Lower lobe of right lung (tissue), 2 donors: ENCODE measurements at regions not wholly inside any gene's neighbourhood (a gene's known extent, or its start where the extent isn't known, plus 50 kb on each side); places are given as distances from the start of the nearest gene placed in this dataset.

Experiments
- ATAC-seq, 2 donors: fragments of 200-7000 bp; cut with Tn5 transposase; one replicate each; pipeline ENCODE4 v1.9.1; 2020 to 2022; ENCODE audit warnings: mild to moderate bottlenecking in 2 of 2, moderate library complexity in 2 of 2
- DNase-seq: peaks from one replicate; pipeline ENCODE4 v3.0.0-alpha.2; 2020
- H3K27ac ChIP-seq: fragments of 200-600 bp; one replicate; pipeline ENCODE4 v1.8.0; 2022
- H3K27me3 ChIP-seq: fragments of 200-600 bp; one replicate; pipeline ENCODE4 v1.8.0; 2022; ENCODE audit warnings: low read depth
- H3K36me3 ChIP-seq: fragments of 200-600 bp; one replicate; pipeline ENCODE4 v1.8.0; 2022; ENCODE audit warnings: mild to moderate bottlenecking
- H3K4me1 ChIP-seq: fragments of 200-600 bp; one replicate; pipeline ENCODE4 v1.8.0; 2022
- H3K4me3 ChIP-seq: fragments of 200-600 bp; one replicate; pipeline ENCODE4 v1.8.0; 2022; ENCODE audit warnings: mild to moderate bottlenecking
- H3K9me3 ChIP-seq: fragments of 200-600 bp; one replicate; pipeline ENCODE4 v1.8.0; 2022
- intact Hi-C: fragments of 100-400 bp; cut with DNase I; formaldehyde crosslinking; loops from one replicate; pipeline ENCODE4 v1.11.0; 2022
- TF ChIP-seq, protein P1 (sequence below): fragments of 200-600 bp; IDR thresholded peaks from one replicate; pipeline ENCODE4 v1.8.0; 2022; ENCODE audit warnings: antibody characterized with exemption, mild to moderate bottlenecking
- donor health status: DM: no; HTN: yes; CAD: no; lungs with severe emphysema.

DNA sequence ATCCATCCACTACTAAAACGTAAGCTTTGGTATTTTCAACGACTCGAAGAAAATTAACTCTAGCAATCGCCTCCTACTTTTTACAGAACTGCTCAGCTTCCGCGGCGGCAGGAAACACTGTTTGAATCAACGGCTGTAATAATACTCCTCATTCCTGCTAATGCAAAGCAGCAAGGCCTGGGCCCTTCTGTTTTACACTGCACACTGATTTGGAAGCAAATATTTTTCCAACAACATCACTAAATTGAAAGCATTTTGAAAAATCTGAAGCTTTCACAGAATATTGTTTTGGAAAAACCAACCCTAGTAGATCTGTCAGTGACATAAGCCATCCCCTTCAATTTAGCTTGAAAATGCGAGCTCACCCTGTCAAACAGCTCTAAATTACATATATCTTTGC is 261.2 kb downstream of the TXNL1 start:
- Histone ChIP-seq H3K4me1 (no peaks in the 10 kb centered on the region), H3K9me3 (no peaks in the 10 kb centered on the region), H3K36me3 (no peaks in the 10 kb centered on the region), H3K27me3 (no peaks in the 10 kb centered on the region), H3K4me3 (no peak overlapping the region), H3K27ac (no peak overlapping the region)
- ATAC-seq, result no peak
- no peak for DNase-seq
- TF ChIP-seq, protein P1, sequence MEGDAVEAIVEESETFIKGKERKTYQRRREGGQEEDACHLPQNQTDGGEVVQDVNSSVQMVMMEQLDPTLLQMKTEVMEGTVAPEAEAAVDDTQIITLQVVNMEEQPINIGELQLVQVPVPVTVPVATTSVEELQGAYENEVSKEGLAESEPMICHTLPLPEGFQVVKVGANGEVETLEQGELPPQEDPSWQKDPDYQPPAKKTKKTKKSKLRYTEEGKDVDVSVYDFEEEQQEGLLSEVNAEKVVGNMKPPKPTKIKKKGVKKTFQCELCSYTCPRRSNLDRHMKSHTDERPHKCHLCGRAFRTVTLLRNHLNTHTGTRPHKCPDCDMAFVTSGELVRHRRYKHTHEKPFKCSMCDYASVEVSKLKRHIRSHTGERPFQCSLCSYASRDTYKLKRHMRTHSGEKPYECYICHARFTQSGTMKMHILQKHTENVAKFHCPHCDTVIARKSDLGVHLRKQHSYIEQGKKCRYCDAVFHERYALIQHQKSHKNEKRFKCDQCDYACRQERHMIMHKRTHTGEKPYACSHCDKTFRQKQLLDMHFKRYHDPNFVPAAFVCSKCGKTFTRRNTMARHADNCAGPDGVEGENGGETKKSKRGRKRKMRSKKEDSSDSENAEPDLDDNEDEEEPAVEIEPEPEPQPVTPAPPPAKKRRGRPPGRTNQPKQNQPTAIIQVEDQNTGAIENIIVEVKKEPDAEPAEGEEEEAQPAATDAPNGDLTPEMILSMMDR, result no peak
- intact Hi-C loops, result no loop called here

DNA sequence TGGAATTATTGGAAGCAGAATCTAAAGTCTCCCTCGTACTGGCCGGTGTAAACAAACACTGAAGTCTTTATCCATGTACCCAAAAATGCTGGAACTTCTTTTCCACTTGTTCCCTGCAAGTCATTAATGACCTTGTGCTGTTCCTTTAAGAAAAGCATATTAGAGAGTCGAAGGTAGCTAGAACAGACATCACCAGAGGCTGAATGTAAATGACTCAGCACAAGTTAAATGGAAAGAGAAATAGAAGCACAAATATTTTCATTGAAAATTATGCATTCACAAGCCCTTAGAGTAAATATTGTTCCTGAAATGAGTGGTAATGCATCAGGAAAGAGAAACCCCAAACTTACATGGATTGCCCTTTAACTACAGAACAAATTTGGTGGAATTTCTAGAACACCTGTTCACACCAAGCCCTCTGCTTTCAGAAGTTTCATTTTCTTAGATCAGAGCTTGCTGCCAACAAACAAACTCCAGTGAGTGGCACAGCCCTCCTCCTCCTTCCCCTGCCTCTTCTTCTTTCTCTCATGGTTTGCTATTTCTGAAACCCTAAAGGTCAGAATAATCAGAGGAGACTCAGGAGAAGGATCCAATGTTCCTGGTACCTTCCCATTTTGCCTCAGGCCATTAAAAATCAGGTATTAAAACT is 264.3 kb downstream of the TXNL1 start:
- DNase-seq, result no peak
- H3K27me3 ChIP-seq, result no peaks in the 10 kb centered on the region
- H3K4me1 ChIP-seq, result no peaks in the 10 kb centered on the region
- ATAC-seq, result no peak
- no peak overlapping the region for H3K27ac ChIP-seq
- H3K9me3 ChIP-seq, result no peaks in the 10 kb centered on the region
- TF ChIP-seq, protein P1, result no peak
- H3K36me3 ChIP-seq, result no peaks in the 10 kb centered on the region
- H3K4me3 ChIP-seq, result no peak overlapping the region
- intact Hi-C loops, result no loop called here

DNA sequence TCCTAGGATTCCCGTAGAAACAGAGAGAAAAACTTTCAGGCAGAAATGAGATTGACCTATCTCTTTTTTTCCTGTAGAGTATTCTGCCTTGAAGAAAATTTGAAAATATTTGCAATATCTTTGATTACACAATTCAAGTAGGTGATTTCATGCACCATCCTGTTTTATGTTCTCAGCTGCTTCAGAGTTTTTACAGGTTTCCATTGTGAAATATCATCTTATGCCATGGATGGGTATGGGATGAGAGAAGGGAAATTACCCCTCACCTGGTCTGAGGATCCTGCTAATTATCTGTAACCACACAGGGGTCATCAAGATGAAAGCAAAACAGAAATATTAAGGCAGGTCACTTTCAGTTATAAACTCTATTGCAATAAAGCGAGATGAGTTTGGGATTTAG is 264.8 kb downstream of the TXNL1 start:
- intact Hi-C loops, result no loop called here
- Histone ChIP-seq H3K27me3 (no peaks in the 10 kb centered on the region), H3K27ac (no peak overlapping the region), H3K36me3 (no peaks in the 10 kb centered on the region), H3K9me3 (no peaks in the 10 kb centered on the region), H3K4me3 (no peak overlapping the region), H3K4me1 (no peaks in the 10 kb centered on the region)
- no peak for DNase-seq
- no peak for ATAC-seq
- TF ChIP-seq, protein P1, result no peak

DNA sequence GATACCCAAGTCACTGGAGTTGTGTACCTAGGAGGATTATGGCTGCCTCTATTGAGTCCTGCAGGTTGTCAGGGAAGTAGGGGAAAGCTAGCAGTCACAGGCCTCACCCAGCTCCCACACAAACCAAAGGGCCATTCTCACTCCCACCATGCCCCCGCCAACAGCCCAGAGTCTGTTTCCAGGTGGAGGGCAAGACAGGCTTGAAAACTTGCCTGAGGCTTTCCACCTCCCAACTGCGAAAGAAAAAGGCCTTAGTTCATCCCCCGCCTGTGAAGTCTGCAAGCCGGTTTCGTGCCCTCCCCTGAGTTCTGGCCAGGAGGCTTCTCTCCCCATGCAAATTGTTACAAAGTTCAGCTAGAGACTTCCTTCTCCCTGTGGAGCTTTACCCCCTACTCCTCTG is 270.3 kb downstream of the TXNL1 start:
- intact Hi-C loops, result no loop called here

DNA sequence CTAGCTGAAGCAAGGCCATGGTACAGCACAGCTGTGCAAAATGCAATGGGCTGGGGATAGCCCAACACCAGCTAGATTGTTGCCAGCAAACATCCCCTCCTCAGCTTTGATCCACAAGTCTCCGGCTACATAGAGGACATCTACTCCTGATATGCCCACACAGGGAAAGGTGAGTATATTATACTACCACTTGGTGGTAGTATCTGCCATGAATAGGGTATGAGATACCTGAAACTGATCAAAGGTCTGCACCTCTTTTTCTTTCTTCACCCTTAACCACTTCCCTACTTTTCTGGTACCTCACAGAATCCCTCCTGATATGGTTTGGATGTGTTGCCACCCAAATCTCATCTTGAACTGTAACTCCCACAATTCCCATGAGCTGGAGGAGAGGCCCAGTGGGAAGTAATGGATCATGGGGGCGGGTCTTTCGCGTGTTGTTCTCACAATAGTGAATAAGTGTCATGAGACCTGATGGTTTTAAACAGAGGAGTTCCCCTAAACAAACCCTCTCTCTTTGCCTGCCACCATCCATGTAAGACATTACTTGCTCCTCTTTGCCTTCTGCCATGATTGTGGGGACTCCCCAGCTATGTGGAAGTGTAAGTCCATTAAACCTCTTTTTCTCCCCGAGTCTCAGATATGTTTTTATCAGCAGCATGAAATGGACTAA is 279.6 kb downstream of the TXNL1 start:
- Histone ChIP-seq H3K9me3 (peaks cover 12% of the 10 kb centered on the region), H3K4me3 (no peak overlapping the region), H3K27ac (no peak overlapping the region), H3K4me1 (no peaks in the 10 kb centered on the region), H3K27me3 (no peaks in the 10 kb centered on the region), H3K36me3 (no peaks in the 10 kb centered on the region)
- TF ChIP-seq, protein P1, result no peak
- intact Hi-C loops, result no loop called here
- ATAC-seq (no peak), DNase-seq (no peak)

More for the DNA sequence above, 270.3 kb downstream of the TXNL1 start:
- H3K36me3 ChIP-seq, result no peaks in the 10 kb centered on the region
- no peak overlapping the region for H3K27ac ChIP-seq
- ATAC-seq (no peak), DNase-seq (no peak)
- no peaks in the 10 kb centered on the region for H3K27me3 ChIP-seq
- TF ChIP-seq, protein P1, result no peak
- H3K9me3 ChIP-seq, result no peaks in the 10 kb centered on the region
- no peaks in the 10 kb centered on the region for H3K4me1 ChIP-seq
- no peak overlapping the region for H3K4me3 ChIP-seq
